GM19452 (cell line): ENCODE measurements at regions not wholly inside any gene's neighbourhood (a gene's known extent, or its start where the extent isn't known, plus 50 kb on each side); places are given as distances from the start of the nearest gene placed in this dataset.

Experiments
- ATAC-seq: cut with Tn5 transposase; IDR thresholded peaks from one replicate; pipeline ENCODE4 v1.9.1; 2021; ENCODE audit not compliant: unreplicated experiment

DNA sequence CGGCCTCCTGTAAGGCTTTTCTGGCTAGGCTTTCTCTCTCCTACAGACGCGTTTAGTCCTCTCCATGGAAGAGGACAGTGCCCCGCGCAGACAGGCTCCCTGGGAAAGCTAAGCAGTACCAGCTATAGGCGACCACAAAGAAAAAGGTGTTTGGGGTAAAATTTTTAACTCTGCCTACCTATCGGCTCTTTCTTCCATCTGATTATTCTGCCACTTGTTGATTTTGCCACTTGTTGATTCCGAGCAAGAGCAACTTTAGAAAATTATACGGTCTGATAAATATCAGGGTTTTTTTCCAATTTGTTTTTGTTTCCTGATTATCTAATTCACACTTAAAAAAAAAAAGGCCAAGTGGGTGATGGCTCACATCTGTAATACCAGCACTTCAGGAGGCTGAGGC is 1600.5 kb upstream of the TENM3 start:
- ATAC-seq = no peak

DNA sequence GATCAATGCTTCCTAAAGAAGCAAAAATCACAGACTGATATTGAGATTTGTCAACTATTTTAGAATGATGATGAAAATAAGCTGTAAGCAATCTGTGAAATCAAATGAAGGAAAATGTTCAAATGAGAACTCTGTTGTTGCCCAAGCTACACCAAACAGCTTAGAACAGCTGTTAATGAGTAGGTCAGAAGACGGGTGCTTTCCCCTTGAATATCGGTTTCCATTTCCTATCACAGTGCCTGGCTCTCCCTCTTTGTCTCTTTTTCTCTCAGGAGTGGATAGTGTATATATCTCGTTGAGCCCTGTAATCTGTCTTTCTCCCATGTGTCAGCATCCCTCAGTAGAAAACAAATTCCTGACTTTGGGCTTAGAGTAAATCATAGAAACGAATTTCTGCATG is 1592.9 kb upstream of the TENM3 start:
- ATAC-seq = no peak

DNA sequence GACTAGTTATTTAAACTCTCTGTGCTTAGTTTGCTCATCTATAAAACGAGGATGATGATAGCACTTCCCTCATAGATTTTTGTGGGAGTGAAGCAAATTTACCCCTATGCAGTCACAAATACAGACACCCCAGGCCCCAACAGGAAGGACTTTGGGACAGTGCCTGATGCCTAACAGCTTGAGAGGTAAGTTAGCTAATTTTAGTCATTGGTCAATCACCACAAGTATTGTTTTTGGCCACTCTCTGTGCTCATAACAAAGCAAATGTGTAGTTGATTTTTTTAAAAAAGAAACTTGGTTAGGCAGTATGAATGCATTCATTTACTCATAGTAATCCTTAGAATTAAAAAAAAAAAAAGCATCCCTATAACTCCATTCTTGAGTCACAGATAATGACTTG is 1590.7 kb upstream of the TENM3 start:
- no peak for ATAC-seq

DNA sequence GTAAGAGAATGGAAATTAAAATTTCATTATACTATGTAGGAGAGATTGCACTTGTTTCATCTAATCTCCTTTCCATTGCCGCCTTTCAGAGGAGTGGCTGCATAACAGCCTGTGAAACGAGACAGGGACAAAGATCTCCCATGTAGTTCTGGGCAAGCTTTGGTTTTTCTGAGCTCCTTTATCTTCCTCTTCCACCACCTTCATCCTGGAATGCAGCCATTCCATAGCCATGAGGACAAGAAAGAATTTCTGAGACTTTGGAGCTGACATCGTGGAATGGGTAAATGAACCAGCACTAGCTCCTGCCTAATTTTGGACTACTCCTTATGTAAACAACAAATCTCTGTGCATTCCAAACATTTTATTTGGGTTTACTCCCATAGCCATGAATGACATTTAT is 1587.3 kb upstream of the TENM3 start:
- no peak for ATAC-seq

DNA sequence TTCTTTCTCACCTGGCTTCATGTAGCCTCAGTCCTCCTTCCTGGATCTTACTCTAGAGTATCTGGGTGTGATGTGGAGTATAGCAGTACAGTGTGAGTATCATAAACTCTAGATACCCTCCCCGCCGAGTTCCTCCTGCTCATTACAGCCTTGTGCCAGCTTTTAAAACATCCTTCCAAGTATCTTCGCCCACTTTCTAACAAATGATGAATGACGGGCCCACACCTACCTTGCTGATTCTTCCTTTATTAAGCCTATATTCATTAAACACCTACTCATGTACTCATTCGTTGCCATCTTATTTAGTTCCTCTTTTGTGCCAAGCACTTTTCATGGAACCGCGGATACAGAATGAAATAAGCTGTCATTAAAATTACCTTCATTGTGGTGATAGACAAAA is 1585.3 kb upstream of the TENM3 start:
- no peak for ATAC-seq

DNA sequence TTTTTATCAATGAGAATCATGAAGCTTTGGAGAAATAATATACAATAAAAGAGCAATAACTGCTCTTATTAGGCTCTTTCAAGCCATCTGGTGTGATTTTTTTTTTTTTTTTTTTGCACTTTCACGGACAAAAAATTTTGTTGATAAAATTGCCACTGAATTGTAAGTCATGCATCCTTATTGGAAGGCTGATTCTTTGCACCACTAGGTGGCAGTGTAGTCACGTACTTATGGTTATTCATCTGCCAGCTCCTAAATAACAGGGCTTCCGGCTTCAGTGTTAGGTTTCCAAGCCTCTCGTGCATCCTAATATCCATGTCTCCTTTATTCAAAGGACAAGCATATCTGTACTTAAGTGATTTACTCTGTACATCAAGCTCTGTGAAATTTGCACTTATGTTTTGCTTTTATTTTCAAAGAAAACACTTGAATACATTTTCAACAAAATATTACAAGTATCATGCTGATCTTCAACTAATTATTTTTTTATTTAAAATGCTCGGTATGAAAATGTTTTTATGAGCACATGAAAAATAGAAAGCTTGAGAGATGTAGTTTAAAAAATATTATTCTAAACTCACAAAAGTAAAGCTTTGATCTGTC is 1578.3 kb upstream of the TENM3 start:
- ATAC-seq = peak; percentile 85

DNA sequence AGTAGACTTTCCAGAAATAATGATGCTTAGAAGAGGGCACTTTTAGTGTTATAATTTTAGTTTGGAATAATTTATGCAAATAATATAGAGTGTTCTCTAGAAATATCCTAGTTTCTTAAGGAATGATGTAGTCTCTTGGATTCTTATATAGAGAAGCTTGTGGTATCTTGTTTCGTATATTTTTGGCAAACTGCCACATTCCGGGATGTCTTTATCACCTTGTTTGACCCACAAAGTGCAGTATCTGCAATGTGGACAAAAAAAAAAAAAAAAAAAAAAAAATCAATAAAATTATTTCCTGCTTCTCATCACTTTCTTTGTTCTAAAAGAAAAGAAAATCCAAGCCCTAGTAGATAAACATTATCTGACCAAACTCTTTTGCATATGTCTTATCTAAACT is 1577.7 kb upstream of the TENM3 start:
- no peak for ATAC-seq

DNA sequence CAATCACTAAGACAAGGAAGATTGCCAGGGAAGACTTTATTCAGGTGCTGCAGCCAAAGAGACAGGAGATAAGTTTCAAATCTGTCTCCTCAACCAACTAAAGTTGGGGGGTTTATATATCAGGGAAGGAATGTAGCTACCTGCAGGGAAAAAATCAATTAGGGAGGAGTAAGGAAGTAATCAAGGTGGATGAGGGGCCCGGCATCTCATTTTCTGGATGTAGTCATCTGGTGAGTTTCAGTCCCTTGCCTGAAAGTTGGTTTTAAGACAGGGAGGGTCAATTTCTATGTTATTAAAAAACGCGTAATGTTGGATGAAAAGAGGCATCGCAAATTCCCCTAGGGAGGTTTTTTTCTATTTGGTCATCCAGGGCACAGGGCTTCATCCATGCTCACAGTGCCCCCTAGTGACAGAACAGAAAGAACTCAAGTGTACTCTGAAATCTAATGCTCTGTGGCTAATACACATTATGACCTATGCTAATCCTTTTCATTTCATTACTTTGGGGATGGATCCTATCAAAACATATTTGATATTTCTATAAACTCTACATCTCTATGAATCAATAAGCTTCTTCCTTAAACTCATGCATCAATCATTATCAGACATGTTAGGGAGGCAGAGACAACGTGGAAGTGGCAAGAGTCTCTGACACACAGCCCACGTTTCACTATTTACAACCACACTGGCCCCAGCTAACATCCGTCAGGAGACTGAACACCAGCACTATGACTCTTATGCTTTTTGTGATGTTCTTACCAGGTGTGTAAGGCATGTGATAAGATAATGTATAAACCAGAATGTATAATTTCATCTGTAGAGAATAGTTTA is 1577.0 kb upstream of the TENM3 start:
- peak; percentile 83 for ATAC-seq

DNA sequence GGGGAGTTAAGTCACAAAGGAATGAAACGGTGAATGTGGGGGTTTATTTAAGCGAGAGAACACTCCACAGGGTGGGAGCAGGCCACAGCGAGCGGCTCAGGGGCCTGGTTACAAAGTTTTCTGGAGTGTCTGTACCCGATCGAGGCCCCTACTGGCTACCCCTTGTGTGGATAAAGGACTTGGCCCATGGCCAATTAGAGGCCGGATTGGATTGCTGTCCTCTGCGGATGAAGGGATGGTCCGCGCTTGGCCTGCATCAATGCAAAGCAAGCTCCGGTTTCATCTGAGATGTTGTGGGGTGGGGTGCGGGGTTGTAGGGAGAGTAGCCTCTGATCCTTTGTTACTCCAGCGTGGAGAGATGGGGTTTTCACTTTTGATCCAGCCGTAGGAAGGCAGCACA is 1574.5 kb upstream of the TENM3 start:
- ATAC-seq = no peak

DNA sequence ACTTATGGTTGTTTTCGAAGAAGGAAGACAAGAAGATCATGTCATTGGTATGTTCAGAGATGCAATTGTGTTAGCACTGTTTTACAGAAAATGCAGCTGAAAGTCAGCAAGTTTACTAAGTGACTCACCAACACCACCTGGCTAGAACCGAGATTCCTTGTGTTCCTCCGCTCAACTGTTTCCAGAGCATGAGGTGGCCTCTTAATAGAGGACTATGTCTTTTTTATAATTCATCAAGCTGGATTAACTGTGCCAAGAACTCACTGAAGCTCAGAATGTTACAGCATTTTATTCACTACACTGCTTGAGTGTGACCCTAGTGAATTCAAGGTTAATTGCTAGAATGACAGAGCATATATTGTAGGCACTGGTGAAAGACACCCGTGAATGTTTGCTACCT is 1573.5 kb upstream of the TENM3 start:
- no peak for ATAC-seq

DNA sequence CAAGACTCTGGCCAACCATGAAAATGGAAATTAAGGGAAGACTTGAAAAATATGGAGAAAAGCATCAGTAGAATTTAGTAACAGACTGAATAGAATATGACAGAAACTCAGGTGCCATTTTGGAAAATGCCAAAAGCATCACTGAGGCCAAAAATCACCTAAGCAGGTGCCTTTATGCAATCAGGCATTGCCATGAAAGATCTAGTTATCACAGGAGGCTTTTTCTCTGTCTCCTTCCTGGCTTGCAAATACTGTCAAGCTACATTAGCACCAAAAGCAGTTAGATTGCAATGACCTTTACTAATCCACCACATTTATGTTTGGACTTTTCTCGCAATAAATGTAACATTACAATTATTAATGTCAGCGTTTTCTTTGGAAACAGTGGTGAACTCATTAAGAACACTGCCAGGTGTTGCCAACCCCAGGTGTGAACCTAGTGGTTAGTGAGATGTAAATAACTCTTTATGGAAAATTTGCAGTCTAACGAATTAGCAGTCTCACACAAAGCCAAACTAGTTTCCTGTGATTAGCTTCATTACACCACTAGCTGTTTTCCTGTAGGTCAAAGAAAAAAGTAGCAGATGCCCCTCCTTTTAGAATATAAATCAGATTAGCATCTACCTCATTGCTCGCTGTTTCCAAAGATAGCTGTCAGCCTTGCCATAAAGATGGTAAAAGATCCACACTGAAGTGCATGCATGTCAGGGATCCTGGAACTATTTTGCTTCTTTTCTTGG is 1568.4 kb upstream of the TENM3 start:
- ATAC-seq = no peak

DNA sequence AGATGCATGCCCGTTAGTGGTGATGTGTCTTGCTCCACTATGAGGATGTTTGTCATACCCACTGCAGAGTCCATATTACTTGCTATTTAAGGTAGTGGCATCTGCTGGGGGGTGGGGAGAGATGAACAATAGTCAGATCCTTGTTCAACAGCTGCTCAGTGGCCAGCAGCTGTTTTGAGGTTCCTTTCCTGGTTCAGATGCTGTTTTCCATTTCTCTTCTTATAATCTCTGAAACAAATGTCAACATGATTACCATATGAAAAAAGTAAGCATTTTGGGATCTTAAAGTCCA is 1567.9 kb upstream of the TENM3 start:
- ATAC-seq = no peak

DNA sequence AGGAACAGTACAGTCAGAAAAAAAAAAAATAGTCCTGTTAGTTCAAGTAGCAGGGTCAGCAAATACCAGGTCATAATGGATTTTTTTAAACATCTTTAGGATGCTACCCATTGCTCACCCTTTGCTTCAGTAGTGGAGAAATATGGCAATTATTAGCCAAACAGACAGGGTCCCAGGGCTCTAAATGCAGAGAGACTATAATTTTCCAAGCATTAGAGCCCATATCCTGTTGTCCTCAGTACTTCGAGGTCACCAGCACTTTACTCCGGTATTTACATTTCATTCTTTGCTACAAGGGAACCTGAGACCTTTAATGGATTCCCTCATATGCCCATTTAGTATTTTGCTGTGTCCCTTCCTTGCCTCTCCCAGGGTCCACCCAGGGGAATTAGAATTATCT is 1562.9 kb upstream of the TENM3 start:
- no peak for ATAC-seq

DNA sequence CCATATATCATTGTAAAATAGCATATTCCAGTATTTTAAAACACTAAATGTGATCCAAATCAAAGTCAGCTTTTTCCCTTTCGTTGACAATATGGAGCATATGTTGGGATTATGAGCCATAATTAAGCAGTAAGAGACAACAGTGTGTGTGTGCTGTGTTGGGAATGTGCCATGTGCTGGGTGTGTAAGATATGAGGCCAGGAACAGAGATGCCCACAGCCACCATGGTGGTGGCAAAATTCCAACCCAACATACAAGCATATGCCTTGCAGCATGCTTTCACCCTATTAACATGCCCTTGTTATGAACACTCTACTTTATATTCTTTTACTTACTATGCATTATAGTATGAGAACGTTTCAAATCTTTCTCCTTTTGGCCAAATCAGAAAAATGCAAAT is 1560.4 kb upstream of the TENM3 start:
- ATAC-seq = no peak

DNA sequence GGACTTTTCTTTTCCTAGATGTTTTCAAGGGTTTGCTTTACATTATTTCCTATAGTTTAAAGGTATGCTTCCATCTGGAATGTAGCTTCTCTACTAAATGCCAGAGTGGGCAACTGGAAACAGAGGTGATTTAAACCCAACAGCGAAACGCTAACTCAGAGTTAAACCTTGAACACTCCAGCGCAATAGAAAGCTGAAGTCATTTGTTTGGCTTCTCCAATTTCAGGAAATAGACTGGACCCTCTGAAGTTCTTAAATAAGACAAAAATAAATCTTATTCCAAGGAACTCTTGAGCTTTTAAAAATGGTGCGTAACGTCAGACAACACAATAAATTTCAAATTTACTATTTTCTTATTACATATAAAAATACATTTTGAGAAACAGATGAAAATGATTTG is 1560.0 kb upstream of the TENM3 start:
- ATAC-seq = no peak

DNA sequence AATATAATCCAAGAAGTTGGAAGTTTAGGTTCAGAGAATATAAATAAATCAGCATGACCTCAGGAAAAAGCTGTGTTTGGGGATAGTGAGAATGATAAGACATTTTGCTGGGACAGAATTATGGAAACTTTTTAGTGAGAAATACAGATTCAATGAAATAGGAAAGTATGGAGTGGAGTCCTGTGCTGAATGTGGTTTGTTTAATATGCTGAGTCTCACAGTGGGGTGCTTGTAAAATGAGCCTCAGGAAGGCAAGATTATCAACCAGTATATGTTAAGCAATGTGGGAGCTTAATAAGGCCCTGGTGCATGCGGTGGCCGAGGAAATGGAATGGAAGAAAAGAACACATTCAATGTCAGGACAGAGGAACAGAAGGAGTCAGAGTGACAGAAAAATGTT is 1554.7 kb upstream of the TENM3 start:
- no peak for ATAC-seq

DNA sequence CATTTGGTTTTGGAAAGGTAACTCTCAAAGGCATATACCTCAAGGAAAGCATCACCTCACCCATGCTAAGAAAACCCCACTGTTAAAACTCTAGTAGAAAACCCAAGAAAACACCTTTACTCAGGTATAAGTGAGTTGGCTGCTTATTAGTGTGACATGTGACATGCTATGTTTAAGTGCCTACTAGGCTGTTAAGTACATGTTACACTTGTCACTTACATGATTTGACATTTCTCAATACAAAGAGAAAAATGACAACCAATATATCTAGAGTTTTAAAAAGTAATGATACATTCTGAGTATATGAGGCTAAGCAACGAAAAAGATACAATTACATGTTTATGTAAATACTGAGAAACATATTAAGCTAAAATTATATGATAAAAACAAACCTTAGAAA is 1548.3 kb upstream of the TENM3 start:
- no peak for ATAC-seq

DNA sequence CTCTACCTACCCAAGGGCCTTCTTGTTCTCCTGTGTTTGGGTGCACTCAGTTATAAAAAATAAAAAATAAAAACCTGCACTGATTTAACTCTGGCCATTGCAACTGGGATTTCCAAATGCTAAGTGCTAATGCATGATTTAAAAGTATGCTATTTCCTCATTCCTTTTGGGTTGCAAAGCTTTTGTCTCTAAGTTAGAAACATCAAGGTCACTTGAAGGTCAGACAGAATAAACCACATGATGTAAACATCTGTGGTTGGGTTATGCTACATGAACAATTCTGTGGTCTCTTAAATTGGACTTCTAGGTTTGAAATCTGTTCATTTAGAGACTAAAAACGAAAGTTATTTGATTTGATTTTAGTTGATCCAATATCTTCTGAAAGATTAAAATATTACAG is 1547.4 kb upstream of the TENM3 start:
- ATAC-seq = no peak

DNA sequence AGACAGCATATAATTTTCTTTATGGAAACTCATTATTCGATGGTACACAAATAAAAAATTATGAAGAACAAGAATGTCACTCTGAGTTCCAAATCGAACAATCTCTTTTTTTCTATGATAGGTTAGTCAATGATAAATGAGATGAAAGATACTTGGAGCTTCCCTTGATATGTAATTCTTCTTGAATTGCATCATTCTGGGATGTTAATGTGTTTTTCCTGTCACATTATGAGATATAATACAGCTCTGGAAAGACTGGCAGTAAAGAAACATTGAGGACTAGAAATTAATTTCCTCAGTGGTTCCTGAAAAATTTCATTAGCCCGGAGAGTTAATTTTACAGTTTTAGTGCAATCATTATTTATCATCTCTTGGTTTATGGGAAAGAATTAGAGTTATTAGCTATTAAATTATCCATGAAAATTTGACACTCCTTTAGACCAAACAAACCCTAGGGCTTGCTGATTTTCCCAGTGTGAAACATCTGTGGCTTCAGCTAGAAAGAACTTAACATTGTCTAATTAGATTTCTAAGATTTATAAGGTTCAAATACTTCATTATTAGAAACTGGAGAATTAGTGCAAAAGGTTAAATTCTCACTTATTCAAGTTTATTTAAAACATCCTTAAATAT is 1546.6 kb upstream of the TENM3 start:
- ATAC-seq = no peak

DNA sequence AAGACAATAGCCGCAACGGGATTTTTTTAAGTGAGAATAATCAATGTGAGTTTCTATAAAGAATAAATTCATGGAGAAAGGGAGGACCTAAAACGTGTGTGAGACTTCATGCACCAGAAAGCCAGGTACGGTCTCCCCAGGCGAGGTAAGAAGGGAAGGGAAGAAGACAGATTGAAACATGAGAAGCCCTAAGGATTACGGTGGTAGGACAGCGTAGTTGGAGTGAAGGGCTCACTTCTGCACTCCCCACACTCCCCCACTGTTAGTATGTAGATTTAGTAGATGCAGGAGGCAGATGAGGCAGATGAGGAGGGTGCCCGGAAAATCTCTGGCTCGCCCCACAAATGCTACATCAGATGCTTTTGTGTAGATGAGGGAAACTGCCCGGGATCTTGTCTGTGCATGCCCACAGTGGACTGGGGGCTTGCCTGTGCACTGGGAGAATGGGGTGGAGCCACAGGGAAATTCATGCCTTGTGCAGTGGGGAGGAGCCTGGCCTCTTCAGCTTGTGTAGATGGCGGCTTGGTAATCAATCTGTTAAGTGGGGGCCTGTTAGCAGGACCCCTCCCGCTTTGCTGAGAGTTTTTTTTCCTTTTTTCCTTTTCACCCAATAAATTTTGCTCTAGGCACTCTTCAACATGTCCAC is 1544.5 kb upstream of the TENM3 start:
- ATAC-seq = no peak

DNA sequence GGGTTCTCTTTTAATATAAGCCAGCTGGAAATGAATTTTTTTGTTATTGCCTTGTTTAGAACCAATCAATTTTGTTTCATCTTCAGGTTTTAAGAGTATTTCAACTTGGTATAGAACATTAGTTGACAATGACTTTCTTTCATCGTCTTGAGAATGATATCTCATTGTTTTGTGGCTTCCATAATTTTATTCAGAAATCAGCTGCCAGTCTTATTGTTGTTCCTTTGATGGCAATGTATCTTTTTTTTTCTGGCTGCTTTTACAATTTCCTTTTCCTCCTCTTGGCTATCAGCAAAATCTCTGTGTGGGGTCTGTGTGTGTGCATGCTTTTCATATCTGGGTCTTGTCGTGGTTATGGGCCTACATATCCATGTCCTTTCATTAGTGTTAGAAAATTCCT is 1536.4 kb upstream of the TENM3 start:
- no peak for ATAC-seq
